ENCODE measurements at regions not wholly inside any gene's neighbourhood (a gene's known extent, or its start where the extent isn't known, plus 50 kb on each side); places are given as distances from the start of the nearest gene placed in this dataset.

DNA sequence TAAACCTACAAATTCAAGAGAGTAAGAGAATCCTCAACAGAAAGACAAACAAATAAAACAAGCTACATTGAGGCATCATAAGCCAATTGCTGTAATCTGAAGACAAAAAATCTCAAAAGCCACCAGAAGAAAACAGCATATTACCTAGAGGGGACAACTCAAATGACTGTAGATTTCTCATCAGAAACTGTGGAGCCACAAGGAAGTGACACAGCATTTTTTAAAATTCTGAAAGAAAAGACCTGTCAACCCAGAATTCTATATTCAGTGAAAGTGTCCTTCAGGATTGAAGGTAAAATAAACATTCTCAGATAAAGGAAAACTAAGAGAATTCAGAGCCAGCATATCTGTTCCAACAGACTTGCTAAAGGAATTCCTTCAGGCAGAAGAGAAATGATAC, 147.8 kb upstream of the DHRS4 start:
- no peak for TF ChIP-seq POLR2A (IDR thresholded peaks at IDR 0.05)
- Histone ChIP-seq H3K4me1 (no peaks in the 10 kb centered on the region), H3K36me3 (no peaks in the 10 kb centered on the region), H3K9me3 (peaks cover 0 to 6% (median 0%) of the 10 kb centered on the region in 4 donors), H3K27me3 (no peaks in the 10 kb centered on the region), H3K27ac (no peak overlapping the region), H3K4me3 (no peak overlapping the region)
- DNase-seq, result no peak

DNA sequence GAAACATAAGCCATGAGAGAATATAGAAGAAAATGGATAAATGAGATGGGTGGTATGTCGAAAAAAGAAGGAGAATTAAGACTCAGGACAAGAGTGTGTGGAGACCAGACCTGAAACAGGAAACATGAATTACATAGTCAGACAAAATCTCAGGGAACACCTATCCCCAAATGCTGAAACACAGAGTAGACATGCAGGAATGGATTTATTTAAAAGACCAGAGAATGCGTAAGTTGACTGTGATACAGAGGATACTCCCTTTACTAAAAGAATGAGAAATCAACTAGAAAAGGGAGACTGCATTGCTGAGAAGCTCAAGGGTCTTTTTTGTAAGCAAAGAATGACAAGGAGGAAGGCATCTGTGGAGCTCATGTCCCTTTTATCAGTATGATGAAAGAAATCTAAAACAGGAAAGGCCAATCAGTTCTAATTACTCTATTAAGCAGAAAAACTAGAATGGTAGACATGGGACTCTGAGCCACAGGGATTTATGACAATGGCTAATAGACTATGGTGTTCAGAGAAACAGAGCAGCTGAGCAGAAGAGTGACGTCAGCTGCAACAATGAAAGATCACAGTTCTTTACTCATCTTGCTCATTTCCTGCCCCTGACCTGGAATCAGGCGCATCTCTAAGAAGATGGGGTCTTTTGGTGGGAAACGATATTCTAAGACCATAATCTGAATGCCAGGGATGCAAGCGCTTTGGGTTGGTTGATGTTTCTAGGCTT, 138.9 kb upstream of the DHRS4 start:
- H3K9me3 ChIP-seq, result no peaks in the 10 kb centered on the region
- H3K4me1 ChIP-seq, result no peaks in the 10 kb centered on the region
- no peaks in the 10 kb centered on the region for H3K27me3 ChIP-seq
- H3K36me3 ChIP-seq, result no peaks in the 10 kb centered on the region
- no peak overlapping the region for H3K4me3 ChIP-seq
- no peak for DNase-seq
- no peak overlapping the region for H3K27ac ChIP-seq
- TF ChIP-seq CTCF (IDR thresholded peaks at IDR 0.05), result no peak
- no peak for TF ChIP-seq POLR2A (IDR thresholded peaks at IDR 0.05)

GRCh38 chr14:23816371-23816770, 137.2 kb upstream of the DHRS4 start:
- no peak for DNase-seq

GRCh38 chr14:23817164-23817767, 136.3 kb upstream of the DHRS4 start:
- H3K9me3 ChIP-seq, result no peaks in the 10 kb centered on the region
- no peak overlapping the region for H3K4me3 ChIP-seq
- H3K4me1 ChIP-seq, result no peaks in the 10 kb centered on the region
- H3K27me3 ChIP-seq, result no peaks in the 10 kb centered on the region
- H3K36me3 ChIP-seq, result no peaks in the 10 kb centered on the region
- no peak overlapping the region for H3K27ac ChIP-seq
- TF ChIP-seq POLR2A (IDR thresholded peaks at IDR 0.05) (no peak), CTCF (IDR thresholded peaks at IDR 0.05) (no peak)
- no peak for DNase-seq

More at GRCh38 chr14:23816371-23816770, 137.2 kb upstream of the DHRS4 start:
- TF ChIP-seq CTCF (IDR thresholded peaks at IDR 0.05), result no peak
- TF ChIP-seq POLR2A (IDR thresholded peaks at IDR 0.05), result no peak
- H3K9me3 ChIP-seq, result no peaks in the 10 kb centered on the region
- H3K4me1 ChIP-seq, result no peaks in the 10 kb centered on the region
- no peaks in the 10 kb centered on the region for H3K27me3 ChIP-seq
- H3K36me3 ChIP-seq, result no peaks in the 10 kb centered on the region
- H3K27ac ChIP-seq, result no peak overlapping the region
- H3K4me3 ChIP-seq, result no peak overlapping the region

DNA sequence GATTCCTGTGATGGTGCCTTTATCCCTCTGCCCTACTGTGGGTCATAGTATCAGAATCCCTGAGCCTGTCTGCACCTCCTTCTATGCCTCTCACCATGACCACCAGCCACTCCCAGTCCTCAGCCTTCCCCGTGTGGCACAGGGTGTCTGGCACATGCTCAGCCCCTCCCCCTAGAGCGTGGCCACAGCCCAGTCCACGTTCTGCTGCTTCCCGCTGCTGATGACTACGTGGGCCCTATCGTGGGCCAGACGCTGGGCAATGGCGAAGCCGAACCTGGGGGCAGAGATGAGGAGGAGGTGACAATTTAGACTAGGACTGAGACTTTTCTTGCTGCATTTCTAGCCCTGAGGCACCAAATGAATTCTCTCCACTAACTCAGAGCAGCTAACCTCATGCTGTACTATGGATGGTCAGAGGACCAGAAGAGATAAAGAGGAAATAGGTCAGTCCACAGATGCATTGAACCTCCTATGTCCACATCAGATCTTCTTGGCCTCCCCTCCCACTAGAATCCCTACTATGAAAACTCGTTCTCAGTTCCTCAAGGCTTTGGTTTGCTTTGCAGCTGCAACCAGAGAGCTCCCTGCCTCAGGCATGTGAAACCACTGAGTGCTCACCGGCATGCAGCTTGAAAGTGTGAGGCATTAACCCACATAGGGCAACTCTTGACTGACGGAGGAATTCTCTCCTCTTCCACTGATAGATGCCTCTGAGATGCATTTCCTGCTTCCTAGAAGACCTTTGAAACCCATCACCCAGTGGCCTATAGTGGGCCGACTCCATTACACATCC, 126.3 kb upstream of the DHRS4 start:
- TF ChIP-seq POLR2A (IDR thresholded peaks at IDR 0.05), result no peak
- TF ChIP-seq CTCF (IDR thresholded peaks at IDR 0.05), result no peak
- no peaks in the 10 kb centered on the region for H3K9me3 ChIP-seq
- no peak for DNase-seq
- peaks cover 0 to 9% (median 0%) of the 10 kb centered on the region in 4 donors for H3K4me1 ChIP-seq
- H3K4me3 ChIP-seq, result no peak overlapping the region
- H3K36me3 ChIP-seq, result no peaks in the 10 kb centered on the region
- H3K27me3 ChIP-seq, result no peaks in the 10 kb centered on the region
- no peak overlapping the region for H3K27ac ChIP-seq

DNA sequence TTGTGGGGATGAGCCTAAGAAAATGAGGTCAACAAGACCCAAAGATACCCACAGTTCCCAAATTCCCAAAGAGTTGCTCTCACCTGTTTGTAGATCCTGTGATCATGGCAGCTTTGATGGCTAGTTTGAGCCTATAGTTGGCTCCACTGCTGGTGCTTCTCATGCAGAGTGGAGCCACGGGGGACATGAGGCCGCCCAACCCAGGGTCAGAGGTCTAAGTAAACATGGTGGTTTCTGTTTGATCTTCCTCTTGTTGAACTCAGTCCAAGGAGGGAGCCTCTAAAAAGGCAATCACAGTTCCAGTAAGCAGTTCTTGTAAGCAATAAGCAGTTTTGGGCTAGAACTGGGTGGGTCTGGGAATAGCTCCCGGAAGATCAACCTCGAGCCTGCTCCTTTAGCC, 125.6 kb upstream of the DHRS4 start:
- no peaks in the 10 kb centered on the region for H3K36me3 ChIP-seq
- peaks cover 0 to 9% (median 0%) of the 10 kb centered on the region in 4 donors for H3K4me1 ChIP-seq
- DNase-seq, result no peak
- TF ChIP-seq POLR2A (IDR thresholded peaks at IDR 0.05) (no peak), CTCF (IDR thresholded peaks at IDR 0.05) (no peak)
- H3K9me3 ChIP-seq, result no peaks in the 10 kb centered on the region
- no peak overlapping the region for H3K27ac ChIP-seq
- H3K27me3 ChIP-seq, result no peaks in the 10 kb centered on the region
- no peak overlapping the region for H3K4me3 ChIP-seq

All from Peyer's patch (tissue), 4 donors.